ENCODE measurements at regions not wholly inside any gene's neighbourhood (a gene's known extent, or its start where the extent isn't known, plus 50 kb on each side); places are given as distances from the start of the nearest gene placed in this dataset.

- no peak for TF ChIP-seq CTCF (IDR thresholded peaks at IDR 0.05)
- no peak for TF ChIP-seq POLR2A (IDR thresholded peaks at IDR 0.05)
Observed at GRCh38 chr11:91768783-91769182, 455.8 kb upstream of the FAT3 start.

Data from ovary (tissue), 3 donors.